ENCODE measurements at regions not wholly inside any gene's neighbourhood (a gene's known extent, or its start where the extent isn't known, plus 50 kb on each side); places are given as distances from the start of the nearest gene placed in this dataset.

DNA sequence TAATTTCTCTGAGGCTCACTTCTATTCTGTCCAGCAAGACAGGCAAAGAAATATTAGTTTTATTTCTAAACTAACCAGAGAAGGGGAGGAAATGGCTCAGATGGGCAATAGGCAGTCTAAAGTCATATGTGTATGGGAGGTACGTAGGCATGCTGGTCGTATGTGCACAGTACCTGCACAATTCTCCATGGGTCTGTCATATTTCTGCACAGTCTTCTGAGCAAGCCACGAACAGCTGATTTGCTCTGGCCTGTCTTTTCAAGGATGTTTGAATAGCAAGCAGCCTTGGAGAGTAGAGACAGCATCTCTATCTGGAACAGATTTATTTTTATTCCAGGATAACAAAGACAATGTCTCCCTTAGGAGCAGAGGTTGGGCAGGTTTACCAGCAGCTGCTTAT, 92.1 kb downstream of the SLC25A47 start (continued):
- TF ChIP-seq POLR2AphosphoS5 (IDR thresholded peaks at IDR 0.05; ENCODE audit: low read depth, low read length) (no peak), USF2 (IDR thresholded peaks at IDR 0.05; ENCODE audit: low read length) (no peak), TAF1 (IDR thresholded peaks at IDR 0.05; ENCODE audit: low read depth, low read length) (no peak)

Measured in H1 (cell line).